K562 (cell line): ENCODE measurements at regions not wholly inside any gene's neighbourhood (a gene's known extent, or its start where the extent isn't known, plus 50 kb on each side); places are given as distances from the start of the nearest gene placed in this dataset.

Source experiments
- ARNT ChIP-seq, 2 experiments: fragments of 450-650 bp; IDR thresholded peaks; 2 replicates each; pipeline ENCODE4 v1.6.1; 2016; ENCODE audit warnings: mild to moderate bottlenecking in 1 of 2
- ATF3 ChIP-seq, 2 experiments: fragments of 450-650 bp in 1 of 2; sonication (generic) in 1 of 2; formaldehyde crosslinking in 1 of 2; IDR thresholded peaks in 1 of 2; conservative IDR thresholded peaks in 1 of 2; 2 replicates each; pipeline versions ENCODE4 v1.6.1 to v1.8.1; 2016 to 2023; ENCODE audit warnings: mild to moderate bottlenecking in 2 of 2, moderate library complexity in 2 of 2, inconsistent platforms in 1 of 2, missing genetic modification reagents in 1 of 2
- CBX2 ChIP-seq: fragments of 200-600 bp; sonication (generic); IDR thresholded peaks from one replicate; pipeline ENCODE4 v1.6.1; 2012; ENCODE audit warnings: mild to moderate bottlenecking, low read length, inconsistent platforms; ENCODE audit not compliant: insufficient read depth, poor library complexity, severe bottlenecking
- GABPB1 ChIP-seq: sonication (generic); formaldehyde crosslinking; IDR thresholded peaks from 2 replicates; pipeline ENCODE4 v1.8.0; 2022; ENCODE audit warnings: mild to moderate bottlenecking, missing genetic modification reagents
- GMEB1 ChIP-seq: fragments of 250-450 bp; sonication (Bioruptor Pico); IDR thresholded peaks from 2 replicates; pipeline ENCODE4 v1.4.0; 2020; ENCODE audit warnings: mild to moderate bottlenecking
- KDM5B ChIP-seq: fragments of 200-600 bp; sonication (generic); IDR thresholded peaks from 2 replicates; pipeline ENCODE4 v1.6.1; 2012; ENCODE audit warnings: low read depth, mild to moderate bottlenecking, moderate library complexity, low read length, control low read depth, inconsistent platforms; ENCODE audit not compliant: insufficient replicate concordance
- MBD1 ChIP-seq: fragments of 250-450 bp; sonication (Bioruptor Pico); IDR thresholded peaks from 2 replicates; pipeline ENCODE4 v1.8.0; 2022; ENCODE audit warnings: inconsistent platforms
- RAD21 ChIP-seq, 2 experiments: fragments of 250-450 bp in 1 of 2; fragments of 450-650 bp in 1 of 2; sonication (Bioruptor Pico) in 1 of 2; formaldehyde crosslinking in 1 of 2; IDR thresholded peaks in 1 of 2; conservative IDR thresholded peaks in 1 of 2; 2 replicates each; pipeline versions ENCODE4 v1.4.0 to v1.8.0; 2020 to 2022; ENCODE audit warnings: mild to moderate bottlenecking in 2 of 2, moderate library complexity in 1 of 2
- RCOR1 ChIP-seq, 2 experiments: IDR thresholded peaks; 2 replicates each; pipeline ENCODE4 v1.6.1; 2012; ENCODE audit warnings: low read depth in 2 of 2, low read length in 2 of 2, borderline replicate concordance in 1 of 2, improper control_type of control experiment in 1 of 2
- TEAD4 ChIP-seq, 2 experiments: sonication (generic) in 1 of 2; formaldehyde crosslinking in 1 of 2; IDR thresholded peaks; 2 replicates each; pipeline versions ENCODE4 v1.6.1 to v1.8.0; 2012 to 2022; ENCODE audit warnings: borderline replicate concordance in 1 of 2, inconsistent platforms in 1 of 2, low read length in 1 of 2, mild to moderate bottlenecking in 1 of 2, missing genetic modification reagents in 1 of 2
- TGIF2 ChIP-seq: sonication (generic); formaldehyde crosslinking; IDR thresholded peaks from 2 replicates; pipeline ENCODE4 v1.8.1; 2022; ENCODE audit warnings: mild to moderate bottlenecking, missing genetic modification reagents, moderate library complexity
- YBX1 ChIP-seq: fragments of 450-650 bp; IDR thresholded peaks from 2 replicates; pipeline ENCODE4 v1.7.1; 2016; ENCODE audit warnings: mild to moderate bottlenecking
- ZNF124 ChIP-seq: sonication (generic); formaldehyde crosslinking; IDR thresholded peaks from 2 replicates; pipeline ENCODE4 v1.8.1; 2022; ENCODE audit warnings: missing genetic modification reagents

- TF ChIP-seq CBX2 (no peak), GMEB1 (no peak), RCOR1 (IDR thresholded peaks at IDR 0.05; ENCODE audit: borderline replicate concordance in 1 of 2, low read depth in 2 of 2, low read length in 2 of 2) (no peak), YBX1 (no peak), KDM5B (no peak), GABPB1 (CRISPR knock-in tag) (no peak), ATF3 (IDR thresholded peaks at IDR 0.05) (no peak), ATF3 (CRISPR knock-in tag; conservative IDR thresholded peaks at IDR 0.05) (no peak), TGIF2 (CRISPR knock-in tag) (no peak), RAD21 (CRISPR knock-in tag; conservative IDR thresholded peaks at IDR 0.05 in 1 of 2, IDR thresholded peaks at IDR 0.05 in 1 of 2) (no peak), ARNT (IDR thresholded peaks at IDR 0.05) (no peak), MBD1 (no peak), TEAD4 (IDR thresholded peaks at IDR 0.05; ENCODE audit: low read length) (no peak), TEAD4 (CRISPR knock-in tag; IDR thresholded peaks at IDR 0.05; ENCODE audit: borderline replicate concordance) (no peak), ZNF124 (CRISPR knock-in tag) (no peak)
Observed at GRCh38 chr1:168829876-168830275, 100.9 kb upstream of the DPT start.
